PC-3 (cell line): ENCODE measurements at regions not wholly inside any gene's neighbourhood (a gene's known extent, or its start where the extent isn't known, plus 50 kb on each side); places are given as distances from the start of the nearest gene placed in this dataset.
"Not testable (repeated sequence)": the region's sequence is repeated elsewhere in the genome, so short reads cannot be mapped to it uniquely, and the experiment has no call there.

Experiments
- ATAC-seq: fragments of 200-7000 bp; cut with Tn5 transposase; 2 replicates; pipeline ENCODE4 v1.9.1; 2020; ENCODE audit warnings: mild to moderate bottlenecking, moderate library complexity
- BruUV-seq: library from RNA; stranded (reverse); fragments of 400-500 nt; replicated peaks from 2 replicates; lab custom pipeline; 2021; lab: Mats Ljungman, UMichigan
- CTCF ChIA-PET: fragments of 300-600 bp; sonication (Branson Sonifier 250); formaldehyde crosslinking; loops from one replicate; lab custom pipeline; 2022; ENCODE audit warnings: antibody characterized with exemption; lab: Charles Lee
- POLR2A ChIA-PET: fragments of 300-600 bp; sonication (Branson Sonifier 250); formaldehyde crosslinking; loops from one replicate; lab custom pipeline; 2022; ENCODE audit warnings: antibody characterized with exemption; ENCODE audit not compliant: unreplicated experiment; lab: Charles Lee
- DNase-seq: peaks from one replicate; pipeline ENCODE4 v3.0.0-alpha.2; 2015
- H2AFZ ChIP-seq: fragments of 300-600 bp; sonication (generic); 2 replicates; pipeline ENCODE4 v1.6.0; 2016; ENCODE audit warnings: antibody characterized with exemption, low read length
- H3F3A ChIP-seq: fragments of 300-600 bp; sonication (generic); one replicate; pipeline ENCODE4 v1.6.0; 2017; ENCODE audit warnings: antibody characterized with exemption, low read length, control low read depth, mild to moderate bottlenecking; ENCODE audit not compliant: unreplicated experiment
- H3K27ac ChIP-seq: fragments of 300-600 bp; sonication (generic); 2 replicates; pipeline ENCODE4 v1.5.1; 2016; ENCODE audit warnings: mild to moderate bottlenecking, low read length
- H3K27me3 ChIP-seq: fragments of 300-600 bp; sonication (generic); 2 replicates; pipeline ENCODE4 v1.6.1; 2016; ENCODE audit warnings: low read length, mixed read lengths
- H3K36me3 ChIP-seq: fragments of 300-600 bp; sonication (generic); 2 replicates; pipeline ENCODE4 v1.6.1; 2016; ENCODE audit warnings: low read depth, mixed run types, low read length, mixed read lengths
- H3K4me1 ChIP-seq: fragments of 300-600 bp; sonication (generic); 2 replicates; pipeline ENCODE4 v1.5.1; 2016; ENCODE audit warnings: low read length; ENCODE audit not compliant: insufficient read depth
- H3K4me2 ChIP-seq: fragments of 300-600 bp; sonication (generic); 2 replicates; pipeline ENCODE4 v1.6.0; 2016; ENCODE audit warnings: low read length
- H3K4me3 ChIP-seq: fragments of 300-600 bp; sonication (generic); 2 replicates; pipeline ENCODE4 v1.5.1; 2016; ENCODE audit warnings: mild to moderate bottlenecking, low read length, mixed read lengths
- H3K79me2 ChIP-seq: fragments of 300-600 bp; sonication (generic); 2 replicates; pipeline ENCODE4 v1.6.1; 2017; ENCODE audit warnings: low read length, mixed read lengths
- H3K9ac ChIP-seq: fragments of 300-600 bp; sonication (generic); 2 replicates; pipeline ENCODE4 v1.6.0; 2016; ENCODE audit warnings: mild to moderate bottlenecking, low read length
- H3K9me2 ChIP-seq: fragments of 300-600 bp; sonication (generic); replicated peaks from 2 replicates; pipeline ENCODE4 v1.6.1; 2016; ENCODE audit warnings: mixed run types, low read length, mixed read lengths
- H3K9me3 ChIP-seq: fragments of 300-600 bp; sonication (generic); 2 replicates; pipeline ENCODE4 v1.6.1; 2016; ENCODE audit warnings: low read length, mixed read lengths
- H4K20me1 ChIP-seq: fragments of 300-600 bp; sonication (generic); 2 replicates; pipeline ENCODE4 v1.6.1; 2016; ENCODE audit warnings: low read length, mixed read lengths
- intact Hi-C: fragments of 100-400 bp; cut with micrococcal nuclease; formaldehyde crosslinking; loops from 2 replicates; pipeline ENCODE4 v1.9.0; 2023

GRCh38 chr20:25978450-25979190 lies 282.0 kb upstream of the ZNF337 start:
- H3K79me2 ChIP-seq, H3K9ac ChIP-seq, CTCF ChIA-PET, POLR2A ChIA-PET, H3K36me3 ChIP-seq, H3K27ac ChIP-seq, H3K4me1 ChIP-seq, H3K9me2 ChIP-seq, H3K9me3 ChIP-seq, H3K4me3 ChIP-seq, H4K20me1 ChIP-seq, BruUV-seq, intact Hi-C loops, ATAC-seq, H2AFZ ChIP-seq, H3K27me3 ChIP-seq, H3K4me2 ChIP-seq, H3F3A ChIP-seq, DNase-seq: not testable (repeated sequence)

GRCh38 chr20:25975816-25976215 lies 279.2 kb upstream of the ZNF337 start:
- H3K4me2 ChIP-seq, H3K36me3 ChIP-seq, POLR2A ChIA-PET, H3K79me2 ChIP-seq, H3K9ac ChIP-seq, H3K4me3 ChIP-seq, H3K27ac ChIP-seq, H3F3A ChIP-seq, H3K4me1 ChIP-seq, ATAC-seq, H2AFZ ChIP-seq, BruUV-seq, CTCF ChIA-PET, H4K20me1 ChIP-seq, DNase-seq, intact Hi-C loops, H3K9me3 ChIP-seq, H3K9me2 ChIP-seq, H3K27me3 ChIP-seq: not testable (repeated sequence)

- H3K27ac ChIP-seq, intact Hi-C loops, H3K9me3 ChIP-seq, POLR2A ChIA-PET, H3F3A ChIP-seq, H3K9ac ChIP-seq, H3K36me3 ChIP-seq, H4K20me1 ChIP-seq, H3K27me3 ChIP-seq, H2AFZ ChIP-seq, ATAC-seq, CTCF ChIA-PET, H3K4me1 ChIP-seq, H3K4me3 ChIP-seq, H3K79me2 ChIP-seq, DNase-seq, BruUV-seq, H3K9me2 ChIP-seq, H3K4me2 ChIP-seq: not testable (repeated sequence)
These were observed 268.6 kb upstream of the ZNF337 start for GRCh38 chr20:25965203-25965602.

GRCh38 chr20:25953876-25954275 lies 257.2 kb upstream of the ZNF337 start:
- ATAC-seq, H3K27ac ChIP-seq, H3K27me3 ChIP-seq, H3K4me2 ChIP-seq, H3K36me3 ChIP-seq, H3K4me3 ChIP-seq, H3K4me1 ChIP-seq, DNase-seq, intact Hi-C loops, H3F3A ChIP-seq, H3K9me3 ChIP-seq, H3K9me2 ChIP-seq, POLR2A ChIA-PET, H2AFZ ChIP-seq, CTCF ChIA-PET, H3K79me2 ChIP-seq, BruUV-seq, H3K9ac ChIP-seq, H4K20me1 ChIP-seq: not testable (repeated sequence)

GRCh38 chr20:25935230-25935629 lies 238.6 kb upstream of the ZNF337 start:
- H3K9ac ChIP-seq, H3K27ac ChIP-seq, H3K79me2 ChIP-seq, H3K27me3 ChIP-seq, H3F3A ChIP-seq, H3K9me2 ChIP-seq, DNase-seq, H3K4me3 ChIP-seq, CTCF ChIA-PET, H3K4me2 ChIP-seq, H4K20me1 ChIP-seq, ATAC-seq, POLR2A ChIA-PET, H3K36me3 ChIP-seq, BruUV-seq, H2AFZ ChIP-seq, H3K9me3 ChIP-seq, intact Hi-C loops: not testable (repeated sequence)
- H3K4me1 ChIP-seq = peaks cover 11% of the 10 kb centered on the region

- ATAC-seq, H3K27ac ChIP-seq, intact Hi-C loops, CTCF ChIA-PET, H3K79me2 ChIP-seq, H3K4me2 ChIP-seq, DNase-seq, H3K9me2 ChIP-seq, H3K27me3 ChIP-seq, POLR2A ChIA-PET, H3K36me3 ChIP-seq, H2AFZ ChIP-seq, H4K20me1 ChIP-seq, H3F3A ChIP-seq, H3K4me3 ChIP-seq, H3K9me3 ChIP-seq, H3K9ac ChIP-seq, BruUV-seq: not testable (repeated sequence)
- H3K4me1 ChIP-seq = peaks cover 11% of the 10 kb centered on the region
These were observed 236.2 kb upstream of the ZNF337 start for GRCh38 chr20:25932806-25933205.
